ENCODE measurements at regions not wholly inside any gene's neighbourhood (a gene's known extent, or its start where the extent isn't known, plus 50 kb on each side); places are given as distances from the start of the nearest gene placed in this dataset.

DNA sequence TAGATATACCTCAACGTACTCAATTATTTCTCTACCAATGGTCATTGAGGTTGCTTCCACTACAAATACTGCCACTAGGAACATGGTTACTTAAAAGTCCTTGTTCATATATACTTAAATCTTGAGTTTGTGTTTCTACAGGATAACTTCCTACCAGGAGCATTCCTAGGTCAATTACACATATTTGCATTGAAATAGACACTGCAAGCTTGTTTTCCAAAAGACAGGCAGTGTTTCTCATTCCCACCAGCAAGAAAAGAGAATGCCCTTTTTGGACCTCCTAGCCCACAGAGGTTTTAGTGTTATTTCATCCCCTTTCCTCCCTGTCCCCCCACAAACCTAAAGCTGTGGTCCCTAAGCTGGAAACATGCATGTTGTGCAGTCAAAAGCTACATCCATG, 177.3 kb downstream of the ID4 start:
- TF ChIP-seq POLR2AphosphoS5 (IDR thresholded peaks at IDR 0.05; ENCODE audit: low read depth, low read length) (no peak), CTCF (IDR thresholded peaks at IDR 0.05) (no peak)

Data from Panc1 (cell line).